Heart left ventricle (tissue), 16 donors: ENCODE measurements at regions not wholly inside any gene's neighbourhood (a gene's known extent, or its start where the extent isn't known, plus 50 kb on each side); places are given as distances from the start of the nearest gene placed in this dataset.

Experiments
- ATAC-seq, 4 donors: fragments of 200-7000 bp; cut with Tn5 transposase; one replicate each; pipeline ENCODE4 v1.9.1; 2020 to 2022; ENCODE audit warnings: moderate library complexity in 4 of 4, mild to moderate bottlenecking in 3 of 4, moderate number of reproducible peaks in 1 of 4
- DNase-seq, 5 donors: peaks; one replicate each; pipeline ENCODE4 v3.0.0-alpha.2; 2020
- H3K27ac ChIP-seq, 12 donors: fragments of 200-600 bp; sonication (generic) in 4 of 12; one replicate each; pipeline versions ENCODE4 v1.5.0 to v1.8.0; 2016 to 2022; ENCODE audit warnings: mild to moderate bottlenecking in 2 of 12
- H3K27me3 ChIP-seq, 9 donors: fragments of 200-600 bp; sonication (generic) in 2 of 9; one replicate each; pipeline versions ENCODE4 v1.5.1 to v1.8.0; 2016 to 2022; ENCODE audit warnings: mild to moderate bottlenecking in 3 of 9
- H3K36me3 ChIP-seq, 9 donors: fragments of 200-600 bp; sonication (generic) in 2 of 9; one replicate each; pipeline versions ENCODE4 v1.5.0 to v1.8.0; 2018 to 2022; ENCODE audit warnings: mild to moderate bottlenecking in 2 of 9
- H3K4me1 ChIP-seq, 12 donors: fragments of 200-600 bp; sonication (generic) in 4 of 12; one replicate each; pipeline versions ENCODE4 v1.5.0 to v1.8.0; 2016 to 2022; ENCODE audit warnings: mild to moderate bottlenecking in 3 of 12
- H3K4me3 ChIP-seq, 12 donors: fragments of 200-600 bp; sonication (generic) in 4 of 12; one replicate each; pipeline versions ENCODE4 v1.5.0 to v1.8.0; 2017 to 2022; ENCODE audit warnings: mild to moderate bottlenecking in 9 of 12, moderate library complexity in 4 of 12
- H3K9me3 ChIP-seq, 12 donors: fragments of 200-600 bp; sonication (generic) in 4 of 12; one replicate each; pipeline versions ENCODE4 v1.5.0 to v1.8.0; 2016 to 2022; ENCODE audit warnings: mild to moderate bottlenecking in 1 of 12
- POLR2A ChIP-seq, 2 donors: fragments of 450-650 bp; IDR thresholded peaks; one replicate each; pipeline ENCODE4 v1.6.1; 2017; ENCODE audit warnings: antibody characterized with exemption in 2 of 2, mild to moderate bottlenecking in 2 of 2, moderate library complexity in 2 of 2
- WGBS, 4 donors: extraction: QIAGEN DNeasy Blood & Tissue Kit in 2 of 4; methylation state at CpG; one replicate each; pipeline versions ENCODE4 v1.1.5 to v1.1.7; 2013 to 2018; 5-methylcytosine and 5-hydroxymethylcytosine counted together
- intact Hi-C, 10 donors: fragments of 100-400 bp; cut with DNase I; formaldehyde crosslinking; loops; one replicate each; pipeline versions ENCODE4 v1.11.1 to v1.14.2; 2022
- TF ChIP-seq, protein P1 (sequence below), 12 donors: fragments of 200-600 bp; sonication (generic) in 4 of 12; IDR thresholded peaks; one replicate each; pipeline versions ENCODE4 v1.5.0 to v1.8.0; 2018 to 2022; ENCODE audit warnings: antibody characterized with exemption in 12 of 12, mild to moderate bottlenecking in 5 of 12
- donor health status: ischemic (EF 13 %, LVEDD 7.1; RV severe dilation, severe dysfunction).
- donor health status: healthy with polysubstance abuse.
- donor health status: DM: no; HTN: yes; CAD: no.
- donor health status: DM: no; HTN: no; CAD: no.
- donor health status: ischemic (EF 25% LVEDD 6.9; RV normal size, moderate dysfunction).
- donor health status: ischemic (EF 25% LVEDD 5.7; RV mildly dilated, moderate dysfunction).
- donor health status: healthy.
- donor health status: DM: yes; HTN: yes; CAD: no.
- donor health status: ischemic (EF 35%, LVEDD 5.7; RV mildly dilated, moderate dysfunction).
- donor health status: nonischemic (EF 11% LVEDD 7.7; RV severe dilation, severe dysfunction).
- donor health status: DM: yes; HTN: yes; CAD: no.
- donor health status: PGD.
- donor health status: ischemic (EF 29% LVEDD 5.4; RV normal size, mild dysfunction).
- donor health status: nonischemic (EF 23%, LVEDD 6.1; RV moderate dilation, normal function).

DNA sequence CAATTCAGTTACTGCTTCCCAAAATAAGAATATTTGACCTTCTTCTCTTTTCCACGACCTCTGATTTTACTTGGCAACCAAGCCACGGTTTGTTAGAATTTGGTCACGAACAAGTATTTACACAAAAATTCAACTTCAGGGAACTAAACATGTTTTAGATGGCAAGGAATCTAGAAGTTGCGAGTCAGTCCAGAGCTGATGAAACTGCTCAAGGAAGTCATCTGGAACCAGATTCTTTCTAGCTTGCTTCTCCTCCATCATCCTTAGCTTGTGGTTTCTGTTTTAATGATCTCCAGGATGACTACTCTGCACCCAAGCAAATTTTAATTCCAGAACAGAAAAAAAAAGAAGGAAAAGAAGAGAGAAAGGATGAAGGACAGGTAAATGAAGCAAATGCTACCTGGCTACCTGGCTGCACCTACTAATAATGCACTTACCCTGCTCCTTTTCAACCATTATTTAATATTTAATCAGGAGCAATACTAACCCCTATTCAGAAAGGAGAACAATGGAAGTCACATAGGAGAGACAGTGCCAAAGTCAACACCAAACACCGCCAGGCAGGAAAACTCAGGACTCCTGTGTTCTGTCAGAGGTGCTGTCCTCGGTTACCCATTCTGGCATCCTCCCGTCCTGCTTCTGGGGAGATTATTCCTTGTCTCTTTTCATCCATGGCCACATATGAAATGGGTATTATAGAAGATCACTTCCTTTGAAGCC, 54.2 kb upstream of the RGS7 start:
- TF ChIP-seq POLR2A (IDR thresholded peaks at IDR 0.05) = no peak
- TF ChIP-seq, protein P1, sequence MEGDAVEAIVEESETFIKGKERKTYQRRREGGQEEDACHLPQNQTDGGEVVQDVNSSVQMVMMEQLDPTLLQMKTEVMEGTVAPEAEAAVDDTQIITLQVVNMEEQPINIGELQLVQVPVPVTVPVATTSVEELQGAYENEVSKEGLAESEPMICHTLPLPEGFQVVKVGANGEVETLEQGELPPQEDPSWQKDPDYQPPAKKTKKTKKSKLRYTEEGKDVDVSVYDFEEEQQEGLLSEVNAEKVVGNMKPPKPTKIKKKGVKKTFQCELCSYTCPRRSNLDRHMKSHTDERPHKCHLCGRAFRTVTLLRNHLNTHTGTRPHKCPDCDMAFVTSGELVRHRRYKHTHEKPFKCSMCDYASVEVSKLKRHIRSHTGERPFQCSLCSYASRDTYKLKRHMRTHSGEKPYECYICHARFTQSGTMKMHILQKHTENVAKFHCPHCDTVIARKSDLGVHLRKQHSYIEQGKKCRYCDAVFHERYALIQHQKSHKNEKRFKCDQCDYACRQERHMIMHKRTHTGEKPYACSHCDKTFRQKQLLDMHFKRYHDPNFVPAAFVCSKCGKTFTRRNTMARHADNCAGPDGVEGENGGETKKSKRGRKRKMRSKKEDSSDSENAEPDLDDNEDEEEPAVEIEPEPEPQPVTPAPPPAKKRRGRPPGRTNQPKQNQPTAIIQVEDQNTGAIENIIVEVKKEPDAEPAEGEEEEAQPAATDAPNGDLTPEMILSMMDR (IDR thresholded peaks at IDR 0.05) = no peak
- 63 to 74% (median 69%) methylated on average over 7 of the region's 7 CpGs for WGBS, 4 donors

DNA sequence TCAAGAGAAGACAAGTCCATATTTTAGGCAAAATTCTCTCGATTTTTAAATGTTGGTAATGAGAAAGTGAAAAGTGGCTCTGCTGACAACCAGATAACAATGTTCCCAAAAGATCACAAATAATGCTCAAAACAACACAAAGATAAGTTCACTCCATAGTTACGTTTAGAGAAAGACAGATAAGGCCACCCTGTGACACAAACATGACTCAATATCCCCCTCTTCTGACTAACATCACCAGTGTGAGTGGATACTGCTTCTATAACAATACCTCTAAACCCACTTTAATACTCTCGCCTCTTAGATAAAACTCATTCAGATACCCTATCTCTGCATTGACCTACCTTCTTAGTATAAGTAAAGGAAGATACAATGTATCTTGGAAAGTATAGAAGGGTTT, 51.2 kb upstream of the RGS7 start:
- no peaks in the 10 kb centered on the region for H3K27me3 ChIP-seq
- H3K4me1 ChIP-seq = no peaks in the 10 kb centered on the region
- H3K36me3 ChIP-seq = no peaks in the 10 kb centered on the region
- H3K9me3 ChIP-seq = no peaks in the 10 kb centered on the region
- intact Hi-C loops = no loop called here
- H3K4me3 ChIP-seq = no peak overlapping the region
- H3K27ac ChIP-seq = no peak overlapping the region
- TF ChIP-seq, protein P1 (IDR thresholded peaks at IDR 0.05) = no peak
- TF ChIP-seq POLR2A (IDR thresholded peaks at IDR 0.05) = no peak
- 40 to 48% (median 47%) methylated on average over 3 of the region's 3 CpGs for WGBS, 4 donors
- no peak for ATAC-seq
- no peak for DNase-seq

More for the DNA sequence above, 54.2 kb upstream of the RGS7 start:
- Histone ChIP-seq H3K4me1 (no peaks in the 10 kb centered on the region), H3K27me3 (no peaks in the 10 kb centered on the region), H3K36me3 (no peaks in the 10 kb centered on the region), H3K9me3 (no peaks in the 10 kb centered on the region), H3K27ac (no peak overlapping the region), H3K4me3 (no peak overlapping the region)
- DNase-seq = no peak
- ATAC-seq = no peak
- intact Hi-C loops = no loop called here
